Stimulated activated CD4-positive, alpha-beta T cell treated with anti-CD3 and anti-CD28 coated beads, Interleukin-2, amount 100 ng/mL, for 4 hours (primary cell): ENCODE measurements at regions not wholly inside any gene's neighbourhood (a gene's known extent, or its start where the extent isn't known, plus 50 kb on each side); places are given as distances from the start of the nearest gene placed in this dataset.

Experiments
- DNase-seq: peaks from one replicate; pipeline ENCODE4 v3.0.0-alpha.2; 2020; ENCODE audit warnings: low read depth

GRCh38 chr6:109295109-109295773 is 87.0 kb downstream of the CD164 start:
- no peak for DNase-seq

GRCh38 chr6:109292983-109293586 is 89.2 kb downstream of the CD164 start:
- DNase-seq = no peak

DNA sequence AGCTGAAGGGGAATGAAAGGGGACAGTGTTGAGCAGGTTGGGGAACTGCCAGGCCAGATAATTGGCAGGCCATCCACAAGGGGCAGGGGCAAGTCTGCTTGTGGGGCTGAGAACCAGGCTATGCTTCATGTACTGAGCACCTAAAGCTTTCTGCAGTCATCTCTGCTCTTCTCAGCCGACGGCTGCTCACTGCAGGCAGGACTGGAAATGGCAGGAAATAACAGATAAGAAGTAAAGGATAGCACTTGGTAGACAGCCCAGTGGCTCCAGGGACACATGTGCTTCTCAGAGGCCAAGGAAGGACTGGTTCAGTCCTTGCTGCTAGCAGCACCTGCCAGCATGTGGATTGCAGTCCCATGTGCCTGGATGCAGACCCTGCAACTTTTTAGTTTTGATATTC is 89.8 kb downstream of the CD164 start:
- no peak for DNase-seq

DNA sequence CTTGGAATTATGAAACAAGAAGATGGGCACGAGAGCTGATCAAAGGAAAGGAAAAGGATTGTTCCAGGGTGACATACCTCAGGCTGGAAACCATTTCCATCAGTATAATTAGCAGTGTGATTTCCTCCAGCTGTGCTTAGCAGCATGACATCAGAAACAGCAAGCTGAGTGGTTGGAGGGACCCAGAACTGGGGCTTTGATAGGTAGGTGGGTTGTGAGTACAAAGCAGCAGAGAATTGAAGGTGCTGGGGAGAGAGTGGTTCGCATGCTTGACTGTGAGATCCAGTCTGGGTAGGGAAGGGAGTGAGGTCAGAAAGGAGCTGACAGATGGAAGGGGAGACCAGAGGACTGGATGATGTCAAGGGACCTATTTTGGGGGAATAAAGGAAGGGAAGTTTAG is 90.4 kb downstream of the CD164 start:
- DNase-seq = no peak

GRCh38 chr6:109290143-109290931 is 91.9 kb downstream of the CD164 start:
- DNase-seq = no peak

GRCh38 chr6:109285366-109285765 is 96.9 kb downstream of the CD164 start:
- DNase-seq = no peak

DNA sequence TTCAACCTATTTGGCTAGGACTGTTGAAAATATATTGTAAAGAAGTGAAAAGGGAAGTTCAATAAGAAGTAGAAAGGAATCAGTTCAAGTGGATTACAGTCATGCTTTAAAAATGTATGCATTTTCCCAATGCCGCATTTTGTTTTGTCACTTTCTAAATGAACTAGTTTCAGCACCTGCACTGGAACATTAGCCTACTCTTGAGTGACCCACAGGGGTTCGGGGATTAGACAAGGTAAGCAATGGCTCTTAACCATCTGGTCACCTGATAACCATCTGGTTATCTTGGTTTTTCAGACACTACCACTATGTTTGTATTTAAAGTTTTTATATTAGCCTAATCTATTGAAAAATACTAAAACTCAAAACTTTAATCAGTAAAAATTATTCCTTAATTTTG is 97.6 kb downstream of the CD164 start:
- no peak for DNase-seq

DNA sequence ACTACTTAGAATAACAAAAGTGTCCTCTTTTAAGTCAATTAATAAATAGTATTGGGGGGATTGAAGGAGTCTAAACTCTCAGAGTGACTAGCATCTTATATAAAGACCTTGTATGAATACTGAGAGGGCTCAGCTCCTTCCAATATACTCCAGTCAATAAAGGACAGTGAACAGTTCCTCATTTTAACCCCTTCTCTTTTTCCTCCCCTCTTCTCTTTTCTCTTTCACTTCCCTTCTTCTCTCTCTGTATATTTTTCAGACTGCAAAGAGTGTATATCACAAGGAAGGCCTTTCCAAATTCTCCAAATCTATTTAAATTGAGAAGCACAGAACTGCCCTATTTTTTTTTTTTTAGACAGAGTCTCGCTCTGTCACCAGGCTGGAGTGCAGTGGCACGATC is 99.5 kb downstream of the CD164 start:
- no peak for DNase-seq

GRCh38 chr6:109279628-109280027 is 102.6 kb downstream of the CD164 start:
- DNase-seq = no peak

GRCh38 chr6:109271622-109272021 is 110.6 kb downstream of the CD164 start:
- DNase-seq = no peak

DNA sequence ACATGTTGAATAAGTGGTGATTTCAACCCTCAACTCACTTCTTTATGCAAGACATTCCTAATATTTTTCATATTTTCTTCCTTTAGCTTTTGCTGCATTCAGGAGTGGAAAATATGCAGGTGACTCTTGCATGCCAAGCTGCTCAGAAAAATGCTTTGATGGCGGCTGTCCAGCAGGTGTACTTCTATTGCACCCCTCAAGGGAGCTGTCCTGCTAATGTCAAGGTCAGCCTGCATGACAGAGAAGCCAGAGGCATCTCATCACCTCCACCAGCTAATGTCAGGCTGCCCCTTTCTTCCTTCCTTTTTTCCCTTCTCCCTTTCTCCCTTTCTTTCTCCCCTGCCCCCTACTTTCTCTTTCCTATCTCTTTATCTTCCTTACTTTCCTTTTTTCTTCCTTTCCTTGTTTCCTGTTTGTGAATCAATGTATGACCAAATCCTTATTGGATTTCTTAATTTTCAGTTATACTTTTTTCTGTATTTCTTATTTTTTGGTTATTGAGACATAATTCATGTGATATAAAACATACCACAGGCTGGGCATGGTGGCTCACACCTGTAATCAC is 112.2 kb downstream of the CD164 start:
- no peak for DNase-seq

DNA sequence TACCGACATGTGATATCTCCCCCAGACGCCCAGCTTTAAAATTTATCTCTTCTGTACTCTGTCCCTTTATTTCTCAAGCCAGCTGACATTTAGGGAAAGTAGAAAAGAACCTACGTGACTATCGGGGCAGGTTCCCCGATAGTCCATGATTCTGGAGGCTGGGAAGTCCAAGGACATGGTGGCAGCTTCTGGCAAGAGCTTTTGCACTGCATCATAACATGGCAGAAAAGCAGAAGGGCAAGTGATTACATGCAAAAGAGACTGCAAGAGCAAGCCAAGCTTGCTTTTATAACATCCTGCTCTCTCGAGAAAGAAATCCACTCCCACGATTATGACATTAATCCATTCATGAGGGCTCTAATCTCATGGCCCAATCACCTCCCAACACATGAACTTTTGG is 113.2 kb downstream of the CD164 start:
- DNase-seq = no peak

DNA sequence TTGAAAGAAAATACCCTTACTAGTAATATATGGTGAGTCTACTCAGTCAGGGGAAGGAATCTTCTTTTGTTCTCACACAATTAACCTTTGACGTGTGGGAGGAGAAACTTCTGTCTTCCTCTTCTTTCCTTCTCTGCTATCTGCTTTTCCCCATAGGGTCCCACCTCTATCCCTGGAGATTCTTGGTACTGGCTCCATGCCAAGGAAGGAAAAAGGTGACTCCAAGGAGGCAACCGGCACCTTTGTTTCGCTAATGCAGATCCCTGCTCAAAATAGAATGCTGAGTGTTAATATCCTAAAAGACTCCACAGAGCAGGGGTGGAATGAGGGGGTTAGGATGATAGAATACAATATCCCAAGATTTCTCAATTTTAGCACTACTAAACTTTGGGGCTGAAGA is 116.7 kb downstream of the CD164 start:
- DNase-seq = no peak

GRCh38 chr6:109263873-109264700 is 118.2 kb downstream of the CD164 start:
- no peak for DNase-seq

GRCh38 chr6:109262261-109262660 is 120.0 kb downstream of the CD164 start:
- no peak for DNase-seq

DNA sequence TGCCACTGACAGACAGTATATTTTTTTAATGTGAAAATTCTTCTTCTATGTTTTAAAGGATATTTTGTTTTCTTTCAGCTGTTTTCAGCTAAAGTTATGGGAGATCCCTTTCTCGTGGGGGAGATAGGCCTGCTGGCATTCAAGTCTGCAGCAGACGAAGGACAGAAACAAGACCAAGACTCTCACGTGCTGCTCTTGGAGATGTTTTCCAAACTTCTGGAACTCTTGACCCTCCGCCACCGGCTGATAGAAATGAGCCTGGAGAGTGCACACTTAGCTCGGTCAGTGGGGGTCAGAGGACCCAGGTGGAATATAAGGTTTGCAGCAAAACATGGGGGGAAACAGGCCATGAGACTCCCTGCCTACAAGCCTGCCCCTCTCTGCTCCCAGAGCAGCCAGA is 120.5 kb downstream of the CD164 start:
- DNase-seq = no peak

GRCh38 chr6:109260701-109261100 is 121.6 kb downstream of the CD164 start:
- DNase-seq = no peak

GRCh38 chr6:109260126-109260525 is 122.1 kb downstream of the CD164 start:
- DNase-seq = no peak

GRCh38 chr6:109258129-109258528 is 124.1 kb downstream of the CD164 start:
- no peak for DNase-seq

DNA sequence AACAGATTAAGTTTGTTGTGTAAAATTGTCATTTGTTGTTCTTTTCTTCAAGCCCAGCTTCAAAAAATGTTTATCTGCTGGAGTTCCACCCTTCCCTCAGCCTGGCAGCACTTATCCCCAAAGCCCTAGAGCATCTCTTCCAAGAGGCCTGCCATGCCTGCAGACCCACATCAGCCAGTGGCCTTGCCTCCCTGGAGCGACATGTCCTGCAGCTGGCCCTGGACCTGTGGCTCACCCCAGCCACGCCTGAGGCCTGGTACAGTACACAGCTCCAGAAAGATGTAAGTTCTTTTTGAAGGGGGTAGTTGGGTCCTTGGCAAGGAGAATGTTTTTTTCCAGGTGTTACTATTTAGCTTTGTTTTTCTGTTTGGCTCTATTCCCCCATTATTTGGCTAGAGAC is 124.8 kb downstream of the CD164 start:
- DNase-seq = no peak

DNA sequence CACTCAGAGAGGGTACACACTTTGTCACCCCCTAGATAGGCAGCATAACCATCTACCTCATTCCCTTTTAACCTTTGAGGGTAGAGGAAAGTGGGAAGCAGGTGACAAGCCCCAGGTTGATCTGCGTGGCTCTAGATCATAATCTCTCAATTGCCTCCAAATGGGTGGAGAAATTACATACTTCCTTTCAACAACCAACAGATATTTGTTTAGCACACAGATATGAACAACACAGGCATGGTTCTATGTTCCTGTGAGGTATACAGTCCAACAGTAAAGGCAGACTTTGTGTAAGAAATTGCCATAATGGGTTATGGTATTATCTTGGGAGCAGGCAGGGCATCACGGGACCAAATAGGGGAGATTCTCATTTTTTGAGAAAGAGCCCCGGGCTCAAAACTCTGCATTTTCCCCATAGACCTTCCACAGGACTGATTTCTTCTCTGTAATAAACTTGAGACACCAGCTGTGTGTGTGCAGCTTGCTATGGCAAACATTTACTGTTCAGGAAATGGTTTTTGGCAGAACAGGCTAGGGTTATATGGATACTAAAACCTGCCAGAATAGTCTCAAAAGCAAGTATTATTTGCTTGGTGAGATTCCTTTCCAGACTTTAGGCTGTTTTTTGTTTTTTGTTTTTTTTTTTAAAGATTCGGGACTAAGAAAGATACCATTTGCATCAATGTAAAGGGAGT is 126.2 kb downstream of the CD164 start:
- DNase-seq = no peak

- DNase-seq = no peak
Observed at GRCh38 chr6:109255087-109255486, 127.2 kb downstream of the CD164 start.
